Testis (tissue), 2 donors: ENCODE measurements at regions not wholly inside any gene's neighbourhood (a gene's known extent, or its start where the extent isn't known, plus 50 kb on each side); places are given as distances from the start of the nearest gene placed in this dataset.

ENCODE experiments used
- CTCF ChIP-seq, 3 experiments: fragments of 450-650 bp in 2 of 3; fragments of 200-600 bp in 1 of 3; sonication (generic) in 1 of 3; IDR thresholded peaks; one replicate each; pipeline ENCODE4 v1.5.1; 2016 to 2019; ENCODE audit warnings: antibody characterized with exemption in 3 of 3, mild to moderate bottlenecking in 2 of 3, moderate library complexity in 1 of 3
- POLR2A ChIP-seq: fragments of 450-650 bp; IDR thresholded peaks from one replicate; pipeline ENCODE4 v1.6.1; 2017; ENCODE audit warnings: antibody characterized with exemption, mild to moderate bottlenecking, moderate library complexity

- TF ChIP-seq POLR2A, result no peak
- no peak for TF ChIP-seq CTCF (IDR thresholded peaks at IDR 0.05)
Observed at GRCh38 chr9:105150991-105151685, 93.3 kb upstream of the SLC44A1 start.
